Aorta (tissue), 5 donors: ENCODE measurements at regions not wholly inside any gene's neighbourhood (a gene's known extent, or its start where the extent isn't known, plus 50 kb on each side); places are given as distances from the start of the nearest gene placed in this dataset.

Source experiments
- ATAC-seq: fragments of 200-7000 bp; cut with Tn5 transposase; one replicate; pipeline ENCODE4 v1.9.1; 2022; ENCODE audit warnings: moderate library complexity; ENCODE audit not compliant: low FRiP score
- DNase-seq, 2 donors: peaks; one replicate each; pipeline ENCODE4 v3.0.0-alpha.2; 2020
- H3K27ac ChIP-seq, 2 donors: one replicate each; pipeline ENCODE4 v1.5.1; 2013; ENCODE audit warnings: low read length in 2 of 2, mild to moderate bottlenecking in 2 of 2, moderate library complexity in 2 of 2, control low read depth in 1 of 2, inconsistent platforms in 1 of 2, low read depth in 1 of 2
- H3K27me3 ChIP-seq, 2 donors: one replicate each; pipeline ENCODE4 v1.6.1; 2013; ENCODE audit warnings: control low read depth in 1 of 2, low read length in 1 of 2, mild to moderate bottlenecking in 1 of 2, moderate library complexity in 1 of 2; ENCODE audit not compliant: insufficient read depth in 2 of 2, control insufficient read depth in 1 of 2
- H3K36me3 ChIP-seq, 2 donors: one replicate each; pipeline ENCODE4 v1.6.1; 2013; ENCODE audit warnings: control low read depth in 1 of 2, low read length in 1 of 2, mild to moderate bottlenecking in 1 of 2; ENCODE audit not compliant: insufficient read depth in 2 of 2, control insufficient read depth in 1 of 2
- H3K4me1 ChIP-seq, 2 donors: one replicate each; pipeline ENCODE4 v1.6.1; 2013; ENCODE audit warnings: low read length in 2 of 2, control low read depth in 1 of 2, mild to moderate bottlenecking in 1 of 2, moderate library complexity in 1 of 2; ENCODE audit not compliant: insufficient read depth in 2 of 2, control insufficient read depth in 1 of 2
- H3K4me3 ChIP-seq, 2 donors: one replicate each; pipeline ENCODE4 v1.5.1; 2013; ENCODE audit warnings: low read length in 2 of 2, control low read depth in 1 of 2, mild to moderate bottlenecking in 1 of 2
- H3K9me3 ChIP-seq: one replicate; pipeline ENCODE4 v1.6.1; 2013; ENCODE audit warnings: mild to moderate bottlenecking, low read length; ENCODE audit not compliant: control insufficient read depth
- WGBS, 2 donors: extraction: QIAGEN DNeasy Blood & Tissue Kit; methylation state at CpG; one replicate each; pipeline ENCODE4 v1.1.7; 2013; 5-methylcytosine and 5-hydroxymethylcytosine counted together
- intact Hi-C, 2 donors: fragments of 100-400 bp; cut with DNase I; formaldehyde crosslinking; loops; one replicate each; pipeline versions ENCODE4 v1.14.2 to v1.15.0; 2022
- donor health status: healthy with polysubstance abuse.
- donor health status: Bipolar disorder and iron deficiency.
- donor health status: DM: no; HTN: no; CAD: no.
- donor health status: DM: no; HTN: no; CAD: no.
- donor health status: DM: yes; HTN: yes; CAD: no.

GRCh38 chr6:19142275-19142674, 694.9 kb upstream of the ID4 start:
- DNase-seq (no peak), ATAC-seq (no peak)
- intact Hi-C loops = no loop called here
- no peaks in the 10 kb centered on the region for H3K27me3 ChIP-seq
- H3K27ac ChIP-seq = no peak overlapping the region
- H3K9me3 ChIP-seq = no peaks in the 10 kb centered on the region
- no peak overlapping the region for H3K4me3 ChIP-seq
- 90% methylated on average over 5 of the region's 5 CpGs for WGBS, 2 donors
- no peaks in the 10 kb centered on the region for H3K4me1 ChIP-seq
- no peaks in the 10 kb centered on the region for H3K36me3 ChIP-seq

GRCh38 chr6:19150307-19150706, 686.9 kb upstream of the ID4 start:
- H3K27me3 ChIP-seq = no peaks in the 10 kb centered on the region
- WGBS, 2 donors = 77% methylated on average over 3 of the region's 3 CpGs

GRCh38 chr6:19153270-19153980, 683.7 kb upstream of the ID4 start:
- Histone ChIP-seq H3K4me1 (no peaks in the 10 kb centered on the region), H3K27ac (no peak overlapping the region), H3K36me3 (no peaks in the 10 kb centered on the region), H3K9me3 (no peaks in the 10 kb centered on the region), H3K27me3 (no peaks in the 10 kb centered on the region), H3K4me3 (no peak overlapping the region)
- WGBS, 2 donors = 82 to 89% methylated on average over 7 of the region's 7 CpGs
- intact Hi-C loops = no loop called here
- ATAC-seq (peak; percentile 79), DNase-seq (no peak)

More at GRCh38 chr6:19150307-19150706, 686.9 kb upstream of the ID4 start:
- intact Hi-C loops = no loop called here
- ATAC-seq (no peak), DNase-seq (no peak)
- no peaks in the 10 kb centered on the region for H3K36me3 ChIP-seq
- no peak overlapping the region for H3K4me3 ChIP-seq
- H3K27ac ChIP-seq = no peak overlapping the region
- no peaks in the 10 kb centered on the region for H3K4me1 ChIP-seq
- no peaks in the 10 kb centered on the region for H3K9me3 ChIP-seq

GRCh38 chr6:19153981-19154295, 683.2 kb upstream of the ID4 start:
- no peak overlapping the region for H3K27ac ChIP-seq
- no peaks in the 10 kb centered on the region for H3K27me3 ChIP-seq
- H3K9me3 ChIP-seq = no peaks in the 10 kb centered on the region
- intact Hi-C loops = no loop called here
- 77 to 78% methylated on average over 1 of the region's 1 CpG for WGBS, 2 donors
- H3K36me3 ChIP-seq = no peaks in the 10 kb centered on the region
- peak; percentile 8 for ATAC-seq
- DNase-seq = no peak
- H3K4me1 ChIP-seq = no peaks in the 10 kb centered on the region
- H3K4me3 ChIP-seq = no peak overlapping the region

- peaks cover 0 to 1% of the 10 kb centered on the region in 2 donors for H3K4me1 ChIP-seq
- no peaks in the 10 kb centered on the region for H3K27me3 ChIP-seq
- H3K9me3 ChIP-seq = no peaks in the 10 kb centered on the region
- no peaks in the 10 kb centered on the region for H3K36me3 ChIP-seq
- H3K27ac ChIP-seq = no peak overlapping the region
- no peak for ATAC-seq
- no peak for DNase-seq
- H3K4me3 ChIP-seq = no peak overlapping the region
- intact Hi-C loops = no loop called here
- 83 to 84% methylated on average over 2 of the region's 2 CpGs for whole genome bisulfite sequencing, 2 donors
Measured at GRCh38 chr6:19156443-19156842, 680.7 kb upstream of the ID4 start.

- DNase-seq (no peak), ATAC-seq (no peak)
- Histone ChIP-seq H3K27me3 (no peaks in the 10 kb centered on the region), H3K27ac (no peak overlapping the region), H3K36me3 (no peaks in the 10 kb centered on the region), H3K9me3 (no peaks in the 10 kb centered on the region), H3K4me3 (no peak overlapping the region), H3K4me1 (peaks cover 0 to 2% of the 10 kb centered on the region in 2 donors)
- intact Hi-C loops = no loop called here
Measured at GRCh38 chr6:19157486-19157885, 679.7 kb upstream of the ID4 start.

- DNase-seq = no peak
- intact Hi-C loops = no loop called here
- Histone ChIP-seq H3K27me3 (no peaks in the 10 kb centered on the region), H3K36me3 (no peaks in the 10 kb centered on the region), H3K4me3 (no peak overlapping the region), H3K27ac (no peak overlapping the region), H3K4me1 (peaks cover 0 to 2% of the 10 kb centered on the region in 2 donors), H3K9me3 (no peaks in the 10 kb centered on the region)
- 56 to 61% methylated on average over 1 of the region's 1 CpG for WGBS, 2 donors
- ATAC-seq = no peak
Measured at GRCh38 chr6:19158586-19158985, 678.6 kb upstream of the ID4 start.

GRCh38 chr6:19159089-19159488, 678.1 kb upstream of the ID4 start:
- Histone ChIP-seq H3K27me3 (no peaks in the 10 kb centered on the region), H3K36me3 (no peaks in the 10 kb centered on the region), H3K27ac (no peak overlapping the region), H3K4me1 (peaks cover 0 to 2% of the 10 kb centered on the region in 2 donors), H3K9me3 (no peaks in the 10 kb centered on the region), H3K4me3 (no peak overlapping the region)
- 4 to 6% methylated on average over 1 of the region's 1 CpG for WGBS, 2 donors
- no peak for DNase-seq
- intact Hi-C loops = no loop called here
- ATAC-seq = no peak

GRCh38 chr6:19159561-19159960, 677.6 kb upstream of the ID4 start:
- peaks cover 0 to 2% of the 10 kb centered on the region in 2 donors for H3K4me1 ChIP-seq
- ATAC-seq (no peak), DNase-seq (no peak)
- no peak overlapping the region for H3K27ac ChIP-seq
- H3K27me3 ChIP-seq = no peaks in the 10 kb centered on the region
- intact Hi-C loops = no loop called here
- H3K4me3 ChIP-seq = no peak overlapping the region
- no peaks in the 10 kb centered on the region for H3K36me3 ChIP-seq
- 48 to 58% methylated on average over 2 of the region's 2 CpGs for WGBS, 2 donors
- H3K9me3 ChIP-seq = no peaks in the 10 kb centered on the region
